ENCODE measurements at regions not wholly inside any gene's neighbourhood (a gene's known extent, or its start where the extent isn't known, plus 50 kb on each side); places are given as distances from the start of the nearest gene placed in this dataset.
A peak's percentile ranks its signal among the peaks of the same experiment; 100 is the strongest.

DNA sequence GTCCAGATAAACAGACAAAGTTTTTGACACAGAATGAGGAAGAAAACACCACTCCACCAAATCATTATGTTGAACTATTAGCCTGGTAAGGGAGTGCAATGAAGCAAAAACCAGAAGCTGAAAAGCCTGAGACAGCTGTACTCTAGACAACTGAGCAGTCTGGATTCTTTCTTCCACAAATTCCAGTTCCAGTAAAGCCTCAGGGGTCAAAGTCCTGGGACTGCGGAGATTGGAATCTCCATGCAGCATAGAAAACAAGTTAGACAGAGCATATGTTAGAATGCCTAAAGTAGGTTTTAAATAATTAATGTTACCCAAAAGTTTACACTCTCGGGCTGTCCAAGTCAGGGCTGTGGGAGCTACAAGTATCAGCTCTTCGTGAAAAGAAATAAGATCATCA, 263.2 kb downstream of the TECRL start:
- Histone ChIP-seq H3K27me3 (ENCODE audit: insufficient read depth, low read depth, severe bottlenecking) (no peaks in the 10 kb centered on the region), H3K9me3 (ENCODE audit: severe bottlenecking) (no peaks in the 10 kb centered on the region), H3K27ac (no peak overlapping the region), H3K36me3 (no peaks in the 10 kb centered on the region), H3K4me3 (ENCODE audit: low read depth, low read length) (no peak overlapping the region)
- no peak for DNase-seq
- TF ChIP-seq, protein P1, sequence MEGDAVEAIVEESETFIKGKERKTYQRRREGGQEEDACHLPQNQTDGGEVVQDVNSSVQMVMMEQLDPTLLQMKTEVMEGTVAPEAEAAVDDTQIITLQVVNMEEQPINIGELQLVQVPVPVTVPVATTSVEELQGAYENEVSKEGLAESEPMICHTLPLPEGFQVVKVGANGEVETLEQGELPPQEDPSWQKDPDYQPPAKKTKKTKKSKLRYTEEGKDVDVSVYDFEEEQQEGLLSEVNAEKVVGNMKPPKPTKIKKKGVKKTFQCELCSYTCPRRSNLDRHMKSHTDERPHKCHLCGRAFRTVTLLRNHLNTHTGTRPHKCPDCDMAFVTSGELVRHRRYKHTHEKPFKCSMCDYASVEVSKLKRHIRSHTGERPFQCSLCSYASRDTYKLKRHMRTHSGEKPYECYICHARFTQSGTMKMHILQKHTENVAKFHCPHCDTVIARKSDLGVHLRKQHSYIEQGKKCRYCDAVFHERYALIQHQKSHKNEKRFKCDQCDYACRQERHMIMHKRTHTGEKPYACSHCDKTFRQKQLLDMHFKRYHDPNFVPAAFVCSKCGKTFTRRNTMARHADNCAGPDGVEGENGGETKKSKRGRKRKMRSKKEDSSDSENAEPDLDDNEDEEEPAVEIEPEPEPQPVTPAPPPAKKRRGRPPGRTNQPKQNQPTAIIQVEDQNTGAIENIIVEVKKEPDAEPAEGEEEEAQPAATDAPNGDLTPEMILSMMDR (IDR thresholded peaks at IDR 0.05; ENCODE audit: low read depth, low read length), result no peak

DNA sequence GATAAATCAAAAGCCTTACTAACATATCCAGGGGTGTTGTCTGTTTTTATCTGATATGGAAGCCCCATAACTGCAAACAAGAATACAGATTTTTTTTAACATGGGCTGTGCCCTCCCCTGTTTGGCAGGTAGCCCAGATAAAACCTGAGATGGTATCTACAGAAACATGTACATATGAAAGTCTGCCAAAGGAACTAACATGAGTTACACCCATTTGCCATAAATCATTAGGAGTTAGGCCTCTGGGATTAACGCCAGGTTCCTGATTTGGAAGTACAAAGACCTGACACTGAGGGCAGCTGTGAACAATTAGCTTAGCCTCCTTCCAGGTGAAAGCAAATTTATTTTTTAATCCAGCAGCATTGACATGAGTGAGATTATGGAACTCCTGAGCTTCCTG, 264.3 kb downstream of the TECRL start:
- Histone ChIP-seq H3K27me3 (ENCODE audit: insufficient read depth, low read depth, severe bottlenecking) (no peaks in the 10 kb centered on the region), H3K4me3 (ENCODE audit: low read depth, low read length) (no peak overlapping the region), H3K36me3 (no peaks in the 10 kb centered on the region), H3K27ac (no peak overlapping the region), H3K9me3 (ENCODE audit: severe bottlenecking) (no peaks in the 10 kb centered on the region)
- TF ChIP-seq, protein P1 (IDR thresholded peaks at IDR 0.05; ENCODE audit: low read depth, low read length), result no peak
- DNase-seq, result peak; percentile 15

DNA sequence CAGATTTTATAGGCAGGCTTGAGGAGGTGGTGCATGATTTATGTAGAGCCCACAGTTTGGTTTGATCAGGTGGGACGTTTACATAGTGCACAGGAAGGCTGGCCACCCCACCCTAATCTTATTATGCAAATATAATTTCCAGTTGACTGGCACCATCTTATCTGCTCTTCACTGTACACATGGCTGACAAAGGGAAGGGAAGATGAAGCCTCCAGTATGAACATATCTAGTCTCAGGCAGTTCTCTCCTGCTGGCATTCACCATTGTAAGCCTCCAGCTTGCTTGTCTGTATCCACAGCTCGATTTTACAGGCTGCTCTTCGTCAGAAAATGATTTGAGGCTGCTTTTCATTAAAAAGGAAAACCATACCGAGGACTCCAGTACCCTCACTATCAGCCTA, 278.3 kb downstream of the TECRL start:
- no peak for DNase-seq

DNA sequence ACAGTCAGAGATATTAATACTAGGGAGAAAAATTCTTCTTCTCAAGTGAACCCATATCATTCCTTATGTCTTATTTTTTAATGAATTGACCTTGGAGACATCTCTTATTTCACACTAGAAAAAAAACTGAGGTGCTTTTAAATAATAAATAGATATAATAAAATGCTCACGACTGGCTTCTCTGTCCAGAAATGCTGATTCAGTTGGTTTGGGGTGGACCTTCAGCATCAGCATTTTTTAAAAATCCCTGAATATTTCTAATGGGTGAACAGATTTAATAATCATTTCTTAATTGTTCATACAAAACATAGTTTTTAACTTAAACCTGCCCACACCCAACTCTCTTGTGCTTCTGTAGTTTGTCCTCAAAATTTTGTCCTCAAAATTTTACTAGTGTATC, 283.9 kb downstream of the TECRL start:
- no peak for DNase-seq
- Histone ChIP-seq H3K27me3 (ENCODE audit: insufficient read depth, low read depth, severe bottlenecking) (no peaks in the 10 kb centered on the region), H3K9me3 (ENCODE audit: severe bottlenecking) (no peaks in the 10 kb centered on the region), H3K36me3 (no peaks in the 10 kb centered on the region), H3K4me3 (ENCODE audit: low read depth, low read length) (no peak overlapping the region), H3K27ac (no peak overlapping the region)
- TF ChIP-seq, protein P1 (IDR thresholded peaks at IDR 0.05; ENCODE audit: low read depth, low read length), result no peak

More for the DNA sequence above, 278.3 kb downstream of the TECRL start:
- Histone ChIP-seq H3K36me3 (no peaks in the 10 kb centered on the region), H3K9me3 (ENCODE audit: severe bottlenecking) (no peaks in the 10 kb centered on the region), H3K27ac (no peak overlapping the region), H3K27me3 (ENCODE audit: insufficient read depth, low read depth, severe bottlenecking) (no peaks in the 10 kb centered on the region), H3K4me3 (ENCODE audit: low read depth, low read length) (no peak overlapping the region)
- TF ChIP-seq, protein P1 (IDR thresholded peaks at IDR 0.05; ENCODE audit: low read depth, low read length), result no peak

DNA sequence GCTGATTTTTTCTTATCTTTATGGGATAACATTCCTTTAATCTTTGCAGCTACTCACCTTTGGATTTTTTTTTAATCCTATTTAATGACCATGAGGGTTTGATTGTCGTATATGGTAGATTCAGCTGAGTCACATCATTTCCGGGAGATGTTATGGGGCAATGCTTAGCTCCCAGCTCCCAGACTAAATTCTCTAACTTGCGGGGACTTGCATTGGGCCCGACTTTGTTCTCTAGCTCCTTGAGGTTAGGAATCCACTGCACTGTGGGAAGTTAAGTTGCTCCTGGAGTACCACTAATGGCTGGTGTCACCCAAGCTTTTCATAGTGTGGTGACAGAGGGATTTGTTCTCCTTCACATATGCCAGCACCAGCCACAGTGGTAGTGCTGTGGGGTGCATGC, 287.4 kb downstream of the TECRL start:
- no peaks in the 10 kb centered on the region for H3K36me3 ChIP-seq
- H3K27me3 ChIP-seq (ENCODE audit: insufficient read depth, low read depth, severe bottlenecking), result no peaks in the 10 kb centered on the region
- no peak for DNase-seq
- TF ChIP-seq, protein P1 (IDR thresholded peaks at IDR 0.05; ENCODE audit: low read depth, low read length), result no peak
- H3K9me3 ChIP-seq (ENCODE audit: severe bottlenecking), result no peaks in the 10 kb centered on the region
- no peak overlapping the region for H3K4me3 ChIP-seq (ENCODE audit: low read depth, low read length)
- H3K27ac ChIP-seq, result no peak overlapping the region

DNA sequence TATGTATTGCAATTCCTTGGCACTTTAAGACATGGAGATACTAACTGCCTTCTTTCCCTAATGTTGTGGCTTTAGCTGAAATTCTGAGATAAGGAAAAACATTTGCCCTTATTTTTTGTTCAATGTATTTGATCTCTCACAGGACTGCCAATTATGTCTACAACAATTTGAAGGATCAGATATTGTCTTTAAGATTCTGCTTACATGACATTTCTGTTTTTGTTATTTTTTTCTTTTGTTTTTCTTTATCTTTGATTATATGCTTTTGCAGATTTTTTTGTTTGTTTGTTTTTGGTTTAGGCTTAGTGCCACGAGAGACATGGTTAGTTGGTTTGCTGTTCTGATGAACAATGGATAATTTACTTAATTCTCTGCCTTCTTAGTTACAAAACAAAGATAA, 303.3 kb downstream of the TECRL start:
- TF ChIP-seq, protein P1 (IDR thresholded peaks at IDR 0.05; ENCODE audit: low read depth, low read length), result no peak
- Histone ChIP-seq H3K36me3 (no peaks in the 10 kb centered on the region), H3K4me3 (ENCODE audit: low read depth, low read length) (no peak overlapping the region), H3K27me3 (ENCODE audit: insufficient read depth, low read depth, severe bottlenecking) (no peaks in the 10 kb centered on the region), H3K27ac (no peak overlapping the region), H3K9me3 (ENCODE audit: severe bottlenecking) (no peaks in the 10 kb centered on the region)
- no peak for DNase-seq
